ENCODE measurements at regions not wholly inside any gene's neighbourhood (a gene's known extent, or its start where the extent isn't known, plus 50 kb on each side); places are given as distances from the start of the nearest gene placed in this dataset.

- TF ChIP-seq REST (IDR thresholded peaks at IDR 0.05; ENCODE audit: low read depth, low read length), result no peak
- no peak for TF ChIP-seq FOXJ3 (CRISPR knock-in tag; IDR thresholded peaks at IDR 0.05)
- no peak for TF ChIP-seq USF1 (IDR thresholded peaks at IDR 0.05; ENCODE audit: borderline replicate concordance, low read depth)
- TF ChIP-seq SMC3 (IDR thresholded peaks at IDR 0.05; ENCODE audit: low read depth, low read length), result no peak
- no peak for TF ChIP-seq EP300 (IDR thresholded peaks at IDR 0.05; ENCODE audit: borderline replicate concordance in 1 of 2, low read depth in 1 of 2, low read length in 1 of 2)
- TF ChIP-seq FOSL2 (IDR thresholded peaks at IDR 0.05; ENCODE audit: borderline replicate concordance, low read depth), result no peak
- TF ChIP-seq JUND (IDR thresholded peaks at IDR 0.05), result no peak
These were observed 210.4 kb upstream of the ARX start (continued) for GRCh38 chrX:25226151-25226550.

GRCh38 chrX:25219480-25219879 lies 203.7 kb upstream of the ARX start:
- ChIA-PET CTCF (no interaction called here), POLR2A (no interaction called here)
- Histone ChIP-seq H3K27me3 (ENCODE audit: insufficient read depth) (no peaks in the 10 kb centered on the region), H3K4me1 (ENCODE audit: control insufficient read depth in 1 of 2, insufficient read depth in 2 of 2, low read depth in 1 of 2, low read length in 1 of 2) (no peaks in the 10 kb centered on the region), H3K27ac (ENCODE audit: low read depth in 2 of 2, low read length in 1 of 2) (no peak overlapping the region), H3F3A (replicated peaks; ENCODE audit: insufficient read depth) (no peaks in the 10 kb centered on the region), H4K20me1 (ENCODE audit: insufficient read depth) (no peaks in the 10 kb centered on the region), H2AFZ (ENCODE audit: low read depth) (no peak overlapping the region), H3K9ac (no peak overlapping the region), H3K36me3 (replicated peaks in 1 of 2; ENCODE audit: control insufficient read depth in 1 of 2, insufficient read depth in 2 of 2, low read length in 1 of 2) (no peaks in the 10 kb centered on the region), H3K4me3 (ENCODE audit: low read depth in 2 of 2, low read length in 1 of 2) (no peak overlapping the region), H3K9me2 (no peaks in the 10 kb centered on the region), H3K79me2 (ENCODE audit: insufficient read depth) (no peaks in the 10 kb centered on the region), H3K4me2 (no peak overlapping the region), H3K9me3 (no peaks in the 10 kb centered on the region)
- DNase-seq, result no peak
- TF ChIP-seq SIN3A (IDR thresholded peaks at IDR 0.05; ENCODE audit: borderline replicate concordance, low read depth, low read length), result no peak
- TF ChIP-seq USF2 (IDR thresholded peaks at IDR 0.05; ENCODE audit: borderline replicate concordance, low read depth, low read length), result no peak
- TF ChIP-seq MAX (IDR thresholded peaks at IDR 0.05; ENCODE audit: low read depth), result no peak

GRCh38 chrX:25213611-25214010 lies 197.8 kb upstream of the ARX start:
- Histone ChIP-seq H3F3A (replicated peaks; ENCODE audit: insufficient read depth) (no peaks in the 10 kb centered on the region), H3K27ac (ENCODE audit: low read depth in 2 of 2, low read length in 1 of 2) (no peak overlapping the region), H3K4me1 (ENCODE audit: control insufficient read depth in 1 of 2, insufficient read depth in 2 of 2, low read depth in 1 of 2, low read length in 1 of 2) (no peaks in the 10 kb centered on the region), H3K79me2 (ENCODE audit: insufficient read depth) (no peaks in the 10 kb centered on the region), H3K36me3 (replicated peaks in 1 of 2; ENCODE audit: control insufficient read depth in 1 of 2, insufficient read depth in 2 of 2, low read length in 1 of 2) (no peaks in the 10 kb centered on the region), H4K20me1 (ENCODE audit: insufficient read depth) (no peaks in the 10 kb centered on the region), H3K9me3 (no peaks in the 10 kb centered on the region), H3K27me3 (ENCODE audit: insufficient read depth) (no peaks in the 10 kb centered on the region), H2AFZ (ENCODE audit: low read depth) (no peak overlapping the region), H3K4me2 (no peak overlapping the region), H3K4me3 (ENCODE audit: low read depth in 2 of 2, low read length in 1 of 2) (no peak overlapping the region), H3K9ac (no peak overlapping the region), H3K9me2 (no peaks in the 10 kb centered on the region)
- ChIA-PET POLR2A (no interaction called here), CTCF (no interaction called here)
- TF ChIP-seq NRF1 (IDR thresholded peaks at IDR 0.05; ENCODE audit: low read depth, low read length), result no peak
- DNase-seq, result no peak
